HAP-1 (cell line): ENCODE measurements at regions not wholly inside any gene's neighbourhood (a gene's known extent, or its start where the extent isn't known, plus 50 kb on each side); places are given as distances from the start of the nearest gene placed in this dataset.

ENCODE experiments used
- DNase-seq, 2 experiments: peaks; one replicate each; pipeline ENCODE4 v3.0.0-alpha.2; 2016 to 2020; ENCODE audit warnings: low spot score in 2 of 2
- H3K27me3 ChIP-seq: fragments of 250-450 bp; sonication (Bioruptor Pico); 2 replicates; pipeline ENCODE4 v1.5.1; 2020; ENCODE audit warnings: low read depth, mild to moderate bottlenecking, moderate library complexity
- H3K36me3 ChIP-seq: fragments of 250-450 bp; sonication (Bioruptor Pico); replicated peaks from 2 replicates; pipeline ENCODE4 v1.5.1; 2020; ENCODE audit warnings: mild to moderate bottlenecking
- H3K4me1 ChIP-seq: fragments of 250-450 bp; sonication (Bioruptor Pico); 2 replicates; pipeline ENCODE4 v1.5.1; 2020; ENCODE audit warnings: mild to moderate bottlenecking
- H3K4me3 ChIP-seq: fragments of 250-450 bp; sonication (Bioruptor Pico); 2 replicates; pipeline ENCODE4 v1.5.1; 2020; ENCODE audit warnings: mild to moderate bottlenecking, moderate library complexity
- H3K9me3 ChIP-seq: fragments of 250-450 bp; sonication (Bioruptor Pico); 2 replicates; pipeline ENCODE4 v1.5.1; 2020; ENCODE audit warnings: mild to moderate bottlenecking, moderate library complexity
- in situ Hi-C: fragments of 300-500 bp; cut with MboI; formaldehyde crosslinking; loops from 3 replicates; pipeline ENCODE4 v1.14.3; 2020; ENCODE audit warnings: low sequenced_read_pairs, inconsistent platforms, mixed read lengths

- Histone ChIP-seq H3K36me3 (no peaks in the 10 kb centered on the region), H3K4me3 (no peak overlapping the region), H3K27me3 (no peaks in the 10 kb centered on the region), H3K4me1 (peaks cover 37% of the 10 kb centered on the region), H3K9me3 (peaks cover 11% of the 10 kb centered on the region; the same call in 1 of the 2 replicates)
- in situ Hi-C loops = loop anchor here (25.0 kb wide), 1 partner anchor 321 kb away; no protein-coding TSS in a partner anchor
- no peak for DNase-seq
Observed at GRCh38 chr11:109033627-109034338, 368.9 kb downstream of the DDX10 start.

- Histone ChIP-seq H3K36me3 (no peaks in the 10 kb centered on the region), H3K9me3 (peaks cover 11% of the 10 kb centered on the region; the same call in 1 of the 2 replicates), H3K4me3 (no peak overlapping the region), H3K27me3 (no peaks in the 10 kb centered on the region), H3K4me1 (peaks cover 42% of the 10 kb centered on the region)
- DNase-seq = no peak
- in situ Hi-C loops = loop anchor here (25.0 kb wide), 1 partner anchor 322 kb away; no protein-coding TSS in a partner anchor
Observed at GRCh38 chr11:109034339-109034696, 369.4 kb downstream of the DDX10 start.

DNA sequence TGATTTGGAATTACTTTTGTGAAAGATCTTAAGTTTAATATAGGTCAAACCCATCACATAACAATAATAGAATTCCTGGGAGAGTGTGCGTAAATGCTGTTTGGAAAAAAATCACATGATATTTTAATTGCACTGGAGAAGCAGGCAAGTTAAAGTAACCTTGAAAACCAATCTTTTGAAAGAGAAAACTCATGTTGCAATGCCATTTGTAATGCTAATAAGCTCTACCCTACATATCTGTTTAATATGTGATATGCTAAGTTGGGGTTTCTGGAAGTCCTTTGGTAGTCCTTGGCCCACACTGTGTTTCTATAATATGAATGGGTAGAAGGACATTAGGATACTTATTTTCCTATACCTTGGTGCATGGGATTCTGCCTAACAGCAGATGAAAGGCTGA is 370.4 kb downstream of the DDX10 start:
- peak in 1 of 2 experiments; percentile 91 for DNase-seq
- Histone ChIP-seq H3K36me3 (no peaks in the 10 kb centered on the region), H3K27me3 (no peaks in the 10 kb centered on the region), H3K9me3 (peaks cover 11% of the 10 kb centered on the region; the same call in 1 of the 2 replicates), H3K4me1 (peaks cover 49% of the 10 kb centered on the region), H3K4me3 (no peak overlapping the region)
- in situ Hi-C loops = loop anchor here (25.0 kb wide), 1 partner anchor 323 kb away; no protein-coding TSS in a partner anchor

DNA sequence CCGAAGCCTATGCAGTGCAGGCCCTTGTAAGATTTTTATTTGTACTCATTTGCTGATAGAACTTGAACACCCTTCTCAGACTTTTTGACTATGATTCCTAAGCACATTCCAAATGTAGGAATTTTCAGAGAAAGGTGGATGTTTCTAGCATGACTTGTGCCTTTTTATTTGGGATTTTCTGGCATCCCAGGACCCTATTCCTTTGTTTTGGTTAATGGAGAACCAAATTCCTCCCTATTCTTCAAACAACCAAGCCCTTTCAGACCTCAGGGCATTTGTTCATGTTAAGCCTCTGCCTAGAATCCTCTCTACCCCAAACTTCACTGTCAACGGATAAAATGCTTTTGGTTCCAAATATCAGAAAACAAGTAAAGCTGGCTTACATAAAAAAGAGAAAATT is 371.1 kb downstream of the DDX10 start:
- H3K27me3 ChIP-seq = no peaks in the 10 kb centered on the region
- in situ Hi-C loops = loop anchor here (25.0 kb wide), 1 partner anchor 324 kb away; no protein-coding TSS in a partner anchor
- no peaks in the 10 kb centered on the region for H3K36me3 ChIP-seq
- H3K4me1 ChIP-seq = peaks cover 49% of the 10 kb centered on the region
- peak; percentile 40 to 72 for DNase-seq
- peaks cover 11% of the 10 kb centered on the region; the same call in 1 of the 2 replicates for H3K9me3 ChIP-seq
- H3K4me3 ChIP-seq = no peak overlapping the region

- H3K27me3 ChIP-seq = no peaks in the 10 kb centered on the region
- H3K36me3 ChIP-seq = no peaks in the 10 kb centered on the region
- peaks cover 11% of the 10 kb centered on the region; the same call in 1 of the 2 replicates for H3K9me3 ChIP-seq
- H3K4me1 ChIP-seq = peaks cover 55% of the 10 kb centered on the region
- peak; percentile 83 to 93 for DNase-seq
- H3K4me3 ChIP-seq = no peak overlapping the region
- in situ Hi-C loops = loop anchor here (25.0 kb wide), 1 partner anchor 326 kb away; no protein-coding TSS in a partner anchor
Observed at GRCh38 chr11:109037856-109038780, 373.2 kb downstream of the DDX10 start.

- in situ Hi-C loops = loop anchor here (25.0 kb wide), 1 partner anchor 327 kb away; no protein-coding TSS in a partner anchor
- peak in 1 of 2 experiments; percentile 22 for DNase-seq
- H3K9me3 ChIP-seq = peaks cover under 1% of the 10 kb centered on the region; the same call in 1 of the 2 replicates
- H3K27me3 ChIP-seq = no peaks in the 10 kb centered on the region
- peaks cover 70% of the 10 kb centered on the region for H3K4me1 ChIP-seq
- H3K36me3 ChIP-seq = no peaks in the 10 kb centered on the region
- H3K4me3 ChIP-seq = no peak overlapping the region
Observed at GRCh38 chr11:109039611-109040010, 374.7 kb downstream of the DDX10 start.

GRCh38 chr11:109040303-109040702 is 375.4 kb downstream of the DDX10 start:
- no peaks in the 10 kb centered on the region for H3K9me3 ChIP-seq
- H3K4me3 ChIP-seq = no peak overlapping the region
- H3K27me3 ChIP-seq = no peaks in the 10 kb centered on the region
- peak in 1 of 2 experiments; percentile 27 for DNase-seq
- H3K4me1 ChIP-seq = peaks cover 64% of the 10 kb centered on the region
- no peaks in the 10 kb centered on the region for H3K36me3 ChIP-seq
- in situ Hi-C loops = loop anchor here (25.0 kb wide), 1 partner anchor 328 kb away; no protein-coding TSS in a partner anchor

DNA sequence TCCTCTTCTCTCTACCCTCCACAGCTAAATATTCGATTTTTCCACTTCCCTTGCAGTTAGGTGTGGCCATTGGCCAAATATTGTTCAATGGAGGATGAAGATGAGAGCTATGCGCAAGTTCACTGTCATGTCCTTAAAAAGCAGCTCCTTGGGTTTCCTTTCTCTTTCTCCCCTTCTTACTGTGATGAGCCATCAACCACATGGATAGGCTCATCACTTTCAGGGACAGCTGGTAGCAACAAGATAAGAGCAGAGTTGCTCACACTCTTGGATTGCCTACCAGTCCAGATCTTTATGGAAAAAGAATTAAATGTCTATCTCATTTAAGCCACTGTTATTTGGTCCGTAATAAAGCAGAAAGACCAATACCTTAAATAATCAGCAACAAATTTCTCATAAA is 377.0 kb downstream of the DDX10 start:
- DNase-seq = no peak
- Histone ChIP-seq H3K4me1 (peaks cover 49% of the 10 kb centered on the region), H3K9me3 (no peaks in the 10 kb centered on the region), H3K27me3 (no peaks in the 10 kb centered on the region), H3K36me3 (no peaks in the 10 kb centered on the region), H3K4me3 (no peak overlapping the region)
- in situ Hi-C loops = loop anchor here (25.0 kb wide), 1 partner anchor 330 kb away; no protein-coding TSS in a partner anchor

GRCh38 chr11:109043315-109043714 is 378.4 kb downstream of the DDX10 start:
- Histone ChIP-seq H3K36me3 (no peaks in the 10 kb centered on the region), H3K27me3 (no peaks in the 10 kb centered on the region), H3K9me3 (no peaks in the 10 kb centered on the region), H3K4me1 (peaks cover 38% of the 10 kb centered on the region), H3K4me3 (no peak overlapping the region)
- in situ Hi-C loops = loop anchor here (25.0 kb wide), 1 partner anchor 331 kb away; no protein-coding TSS in a partner anchor
- peak; percentile 23 to 89 for DNase-seq

GRCh38 chr11:109046284-109046992 is 375.6 kb upstream of the C11orf87 start:
- in situ Hi-C loops = loop anchor here (25.0 kb wide), 1 partner anchor 334 kb away; no protein-coding TSS in a partner anchor
- Histone ChIP-seq H3K36me3 (no peaks in the 10 kb centered on the region), H3K9me3 (no peaks in the 10 kb centered on the region), H3K4me1 (peaks cover 22% of the 10 kb centered on the region), H3K27me3 (no peaks in the 10 kb centered on the region), H3K4me3 (no peak overlapping the region)
- no peak for DNase-seq

DNA sequence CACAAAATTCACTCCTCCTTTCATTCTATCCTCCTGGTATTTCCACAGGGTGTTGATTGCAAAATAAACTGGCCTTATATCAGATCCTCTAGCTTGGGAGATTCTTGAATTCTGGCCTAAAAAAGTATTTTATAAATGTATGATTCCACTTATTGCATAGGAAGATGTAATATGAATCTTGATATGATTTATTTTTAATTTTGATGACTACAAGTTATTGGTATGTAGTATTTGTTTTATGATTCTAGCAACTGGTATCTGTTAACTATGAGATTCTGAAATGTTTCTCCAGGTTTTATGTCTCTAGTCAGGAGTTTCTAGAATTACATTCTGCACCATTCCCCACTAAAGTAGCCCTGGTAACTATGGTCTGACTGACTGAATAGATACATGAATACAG is 373.9 kb upstream of the C11orf87 start:
- DNase-seq = no peak
- in situ Hi-C loops = loop anchor here (25.0 kb wide), 1 partner anchor 336 kb away; no protein-coding TSS in a partner anchor
- no peaks in the 10 kb centered on the region for H3K27me3 ChIP-seq

DNA sequence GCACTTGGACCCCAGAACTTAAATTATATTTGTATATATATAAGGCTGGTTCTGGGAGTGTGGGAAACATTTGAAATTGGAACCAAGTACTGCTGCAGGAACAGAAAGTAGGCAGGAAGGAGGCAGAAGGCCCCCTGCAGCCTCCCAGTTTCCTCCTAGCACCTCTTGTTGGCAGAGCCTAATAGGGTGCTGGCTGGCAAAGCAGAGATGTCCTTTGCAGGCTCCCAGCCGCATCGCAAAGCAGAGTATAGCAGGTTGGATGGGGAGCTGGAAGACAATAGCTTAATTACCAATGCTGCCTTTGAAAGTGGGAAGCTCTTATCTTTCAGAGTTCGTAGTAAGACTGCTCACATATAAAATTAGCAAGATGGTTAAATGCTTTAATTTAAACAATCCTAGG is 370.8 kb upstream of the C11orf87 start:
- Histone ChIP-seq H3K36me3 (no peaks in the 10 kb centered on the region), H3K9me3 (no peaks in the 10 kb centered on the region), H3K27me3 (no peaks in the 10 kb centered on the region), H3K4me3 (no peak overlapping the region), H3K4me1 (no peaks in the 10 kb centered on the region)
- in situ Hi-C loops = no loop called here
- DNase-seq = no peak

More for the DNA sequence above, 373.9 kb upstream of the C11orf87 start:
- Histone ChIP-seq H3K9me3 (no peaks in the 10 kb centered on the region), H3K36me3 (no peaks in the 10 kb centered on the region), H3K4me3 (no peak overlapping the region), H3K4me1 (peaks cover 17% of the 10 kb centered on the region)

GRCh38 chr11:109059402-109059801 is 362.6 kb upstream of the C11orf87 start:
- in situ Hi-C loops = no loop called here
- Histone ChIP-seq H3K27me3 (no peaks in the 10 kb centered on the region), H3K4me3 (no peak overlapping the region), H3K4me1 (0 out of 2 replicates have a peak, but pooled peaks cover 2% of the 10 kb centered on the region), H3K9me3 (no peaks in the 10 kb centered on the region), H3K36me3 (no peaks in the 10 kb centered on the region)
- DNase-seq = no peak
